ENCODE measurements at regions not wholly inside any gene's neighbourhood (a gene's known extent, or its start where the extent isn't known, plus 50 kb on each side); places are given as distances from the start of the nearest gene placed in this dataset.

GRCh38 chr11:16632295-16633200 lies 105.9 kb upstream of the C11orf58 start:
- peak; percentile 42 for TF ChIP-seq CTCF (IDR thresholded peaks at IDR 0.05; ENCODE audit: low read depth, low read length, missing input control)
- TF ChIP-seq MAX (IDR thresholded peaks at IDR 0.05): no peak
- TF ChIP-seq RAD21 (IDR thresholded peaks at IDR 0.05): peak; percentile 63 to 74
- TF ChIP-seq SP1 (IDR thresholded peaks at IDR 0.05): no peak
- TF ChIP-seq, protein P1, sequence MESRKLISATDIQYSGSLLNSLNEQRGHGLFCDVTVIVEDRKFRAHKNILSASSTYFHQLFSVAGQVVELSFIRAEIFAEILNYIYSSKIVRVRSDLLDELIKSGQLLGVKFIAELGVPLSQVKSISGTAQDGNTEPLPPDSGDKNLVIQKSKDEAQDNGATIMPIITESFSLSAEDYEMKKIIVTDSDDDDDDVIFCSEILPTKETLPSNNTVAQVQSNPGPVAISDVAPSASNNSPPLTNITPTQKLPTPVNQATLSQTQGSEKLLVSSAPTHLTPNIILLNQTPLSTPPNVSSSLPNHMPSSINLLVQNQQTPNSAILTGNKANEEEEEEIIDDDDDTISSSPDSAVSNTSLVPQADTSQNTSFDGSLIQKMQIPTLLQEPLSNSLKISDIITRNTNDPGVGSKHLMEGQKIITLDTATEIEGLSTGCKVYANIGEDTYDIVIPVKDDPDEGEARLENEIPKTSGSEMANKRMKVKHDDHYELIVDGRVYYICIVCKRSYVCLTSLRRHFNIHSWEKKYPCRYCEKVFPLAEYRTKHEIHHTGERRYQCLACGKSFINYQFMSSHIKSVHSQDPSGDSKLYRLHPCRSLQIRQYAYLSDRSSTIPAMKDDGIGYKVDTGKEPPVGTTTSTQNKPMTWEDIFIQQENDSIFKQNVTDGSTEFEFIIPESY (IDR thresholded peaks at IDR 0.05): no peak
- no peak for TF ChIP-seq RXRA (IDR thresholded peaks at IDR 0.05)
- no peak for TF ChIP-seq EGR1 (IDR thresholded peaks at IDR 0.05; ENCODE audit: low read depth in 2 of 2)
- TF ChIP-seq GABPA (IDR thresholded peaks at IDR 0.05 in 1 of 2, conservative IDR thresholded peaks at IDR 0.05 in 1 of 2): no peak
- TF ChIP-seq HNF4G (IDR thresholded peaks at IDR 0.05): no peak
- TF ChIP-seq, protein P2, sequence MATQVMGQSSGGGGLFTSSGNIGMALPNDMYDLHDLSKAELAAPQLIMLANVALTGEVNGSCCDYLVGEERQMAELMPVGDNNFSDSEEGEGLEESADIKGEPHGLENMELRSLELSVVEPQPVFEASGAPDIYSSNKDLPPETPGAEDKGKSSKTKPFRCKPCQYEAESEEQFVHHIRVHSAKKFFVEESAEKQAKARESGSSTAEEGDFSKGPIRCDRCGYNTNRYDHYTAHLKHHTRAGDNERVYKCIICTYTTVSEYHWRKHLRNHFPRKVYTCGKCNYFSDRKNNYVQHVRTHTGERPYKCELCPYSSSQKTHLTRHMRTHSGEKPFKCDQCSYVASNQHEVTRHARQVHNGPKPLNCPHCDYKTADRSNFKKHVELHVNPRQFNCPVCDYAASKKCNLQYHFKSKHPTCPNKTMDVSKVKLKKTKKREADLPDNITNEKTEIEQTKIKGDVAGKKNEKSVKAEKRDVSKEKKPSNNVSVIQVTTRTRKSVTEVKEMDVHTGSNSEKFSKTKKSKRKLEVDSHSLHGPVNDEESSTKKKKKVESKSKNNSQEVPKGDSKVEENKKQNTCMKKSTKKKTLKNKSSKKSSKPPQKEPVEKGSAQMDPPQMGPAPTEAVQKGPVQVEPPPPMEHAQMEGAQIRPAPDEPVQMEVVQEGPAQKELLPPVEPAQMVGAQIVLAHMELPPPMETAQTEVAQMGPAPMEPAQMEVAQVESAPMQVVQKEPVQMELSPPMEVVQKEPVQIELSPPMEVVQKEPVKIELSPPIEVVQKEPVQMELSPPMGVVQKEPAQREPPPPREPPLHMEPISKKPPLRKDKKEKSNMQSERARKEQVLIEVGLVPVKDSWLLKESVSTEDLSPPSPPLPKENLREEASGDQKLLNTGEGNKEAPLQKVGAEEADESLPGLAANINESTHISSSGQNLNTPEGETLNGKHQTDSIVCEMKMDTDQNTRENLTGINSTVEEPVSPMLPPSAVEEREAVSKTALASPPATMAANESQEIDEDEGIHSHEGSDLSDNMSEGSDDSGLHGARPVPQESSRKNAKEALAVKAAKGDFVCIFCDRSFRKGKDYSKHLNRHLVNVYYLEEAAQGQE (IDR thresholded peaks at IDR 0.05): no peak
- TF ChIP-seq JUND (IDR thresholded peaks at IDR 0.05): no peak
- TF ChIP-seq YY1 (IDR thresholded peaks at IDR 0.05): no peak
